NCI-H345 treated with DMSO at 0.1 percent for 48 hours (cell line): ENCODE measurements at regions not wholly inside any gene's neighbourhood (a gene's known extent, or its start where the extent isn't known, plus 50 kb on each side); places are given as distances from the start of the nearest gene placed in this dataset.
A peak's percentile ranks its signal among the peaks of the same experiment; 100 is the strongest.
"Not testable (repeated sequence)": the region's sequence is repeated elsewhere in the genome, so short reads cannot be mapped to it uniquely, and the experiment has no call there.

Experiments used
- DNase-seq: peaks from one replicate; lab custom pipeline; 2025; ENCODE audit not compliant: unreplicated experiment; lab: John Stamatoyannopoulos, UW

DNA sequence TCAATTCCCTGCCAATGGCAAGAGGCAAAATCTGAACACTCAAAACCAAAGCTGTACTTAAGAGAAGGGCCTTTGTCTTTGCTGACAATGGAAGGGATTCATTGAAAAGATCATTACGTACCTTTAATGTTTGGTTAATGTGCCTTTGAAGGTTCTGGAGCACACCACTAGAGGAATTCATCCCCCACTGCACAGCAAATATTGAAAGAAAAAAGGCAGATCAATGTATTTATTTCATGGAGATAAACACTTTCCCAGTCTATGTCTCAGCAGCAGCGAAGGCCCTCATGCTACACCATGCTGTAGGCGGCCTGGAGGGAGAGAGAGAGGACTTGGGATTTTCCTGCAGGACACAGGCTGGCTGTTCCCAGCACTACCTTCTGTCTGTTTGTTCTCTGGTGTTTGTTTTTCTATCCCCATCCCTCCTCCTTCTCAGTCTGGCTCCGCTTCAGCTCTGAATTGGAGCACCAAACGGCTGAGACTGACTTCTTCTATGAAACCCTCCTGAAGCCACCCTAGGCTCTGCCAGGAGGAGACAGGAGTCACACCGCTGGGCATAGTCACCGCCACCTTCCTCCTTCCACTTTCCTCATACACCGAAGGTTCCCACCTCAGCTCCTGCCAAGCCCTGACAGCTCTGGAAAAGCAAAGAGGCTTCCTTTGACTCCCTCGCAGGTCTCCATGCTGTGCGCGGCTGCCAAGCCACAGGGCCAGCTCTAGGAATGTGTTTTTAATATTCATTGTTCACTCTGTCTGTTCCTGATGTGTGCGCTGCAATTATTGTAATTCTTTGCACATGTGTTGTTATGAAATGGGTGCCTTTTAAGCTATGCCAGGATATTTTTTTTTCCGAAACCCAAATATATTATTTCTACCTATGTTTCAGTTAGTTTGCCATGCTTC lies 301.5 kb downstream of the FZD1 start:
- DNase-seq: peak; percentile 60

DNA sequence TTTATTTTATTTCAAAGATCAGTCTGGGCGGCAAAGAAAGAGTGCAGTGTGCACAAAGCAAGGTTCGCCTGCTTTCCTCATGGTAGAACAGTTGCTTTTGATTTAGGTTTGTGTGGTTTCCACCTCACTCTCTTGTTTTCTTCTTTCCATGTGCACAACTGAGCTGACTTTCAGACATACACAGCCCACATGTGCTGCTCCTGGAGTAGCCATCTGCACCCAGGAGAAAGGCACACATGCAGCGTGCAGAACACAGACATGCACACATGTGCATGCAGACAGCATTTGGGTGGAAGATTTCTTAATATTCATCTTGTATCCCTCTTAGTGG lies 302.1 kb downstream of the FZD1 start:
- DNase-seq: no peak

DNA sequence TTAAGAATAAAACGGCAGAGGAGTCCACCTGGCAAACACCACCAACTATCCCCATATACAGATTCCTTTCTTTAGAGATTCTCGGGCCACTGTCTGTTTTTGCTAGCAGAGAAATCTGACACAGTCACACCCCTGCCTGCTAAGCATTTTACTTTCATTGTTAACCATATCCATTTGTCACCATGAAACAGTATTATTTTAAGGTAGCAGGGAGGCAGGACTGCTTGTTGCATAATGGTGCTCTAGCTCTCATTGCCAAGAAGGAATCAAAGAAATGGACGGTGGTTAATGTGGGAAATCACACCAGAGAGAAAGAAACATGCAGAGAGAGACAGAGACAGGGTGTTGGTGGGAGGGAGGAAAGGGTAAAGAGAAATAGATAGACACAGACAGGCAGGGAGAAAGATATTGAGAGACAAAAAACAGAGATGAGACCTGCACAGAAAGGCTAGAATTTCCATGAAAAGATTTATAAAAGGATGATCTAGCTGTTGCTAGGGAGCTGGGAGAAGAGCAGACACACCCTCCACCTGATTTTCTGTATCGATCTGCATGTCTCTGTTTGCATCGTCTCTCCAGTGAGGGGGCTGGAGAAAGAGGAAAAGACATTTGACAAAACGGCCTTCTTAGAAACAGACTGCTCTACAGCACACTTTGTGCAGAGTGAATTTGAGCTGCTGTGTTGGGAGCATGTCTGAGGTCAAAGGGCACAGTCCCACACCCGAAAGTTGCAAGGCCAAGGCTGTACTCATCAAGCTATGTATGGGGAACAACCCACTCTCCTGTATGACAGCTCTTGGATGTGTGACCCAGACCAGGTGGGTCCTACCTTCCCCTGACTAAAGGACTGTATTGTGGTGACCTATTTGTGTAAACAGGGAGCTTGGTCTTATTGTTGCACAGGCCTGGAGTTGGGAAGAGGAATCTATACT lies 303.1 kb downstream of the FZD1 start:
- DNase-seq: no peak

DNA sequence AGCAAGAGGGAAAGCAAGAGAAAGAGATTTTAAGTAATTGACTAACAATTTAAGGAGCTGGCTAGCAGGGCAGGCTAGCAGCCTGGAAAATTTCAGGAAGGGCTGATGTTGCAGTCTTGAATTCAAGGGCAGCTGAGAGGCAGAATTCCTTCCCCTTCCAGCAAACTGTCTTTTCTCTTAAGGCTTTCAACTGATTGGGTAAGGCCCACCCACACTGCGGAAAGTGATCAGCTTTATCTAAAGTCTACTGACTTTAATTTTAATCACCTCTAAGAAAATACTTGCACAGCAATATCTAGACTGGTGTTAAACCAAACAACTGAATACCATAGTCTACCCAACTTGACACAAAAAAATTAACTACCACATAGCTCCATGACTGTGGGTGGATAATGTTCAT lies 303.9 kb downstream of the FZD1 start:
- DNase-seq: no peak

DNA sequence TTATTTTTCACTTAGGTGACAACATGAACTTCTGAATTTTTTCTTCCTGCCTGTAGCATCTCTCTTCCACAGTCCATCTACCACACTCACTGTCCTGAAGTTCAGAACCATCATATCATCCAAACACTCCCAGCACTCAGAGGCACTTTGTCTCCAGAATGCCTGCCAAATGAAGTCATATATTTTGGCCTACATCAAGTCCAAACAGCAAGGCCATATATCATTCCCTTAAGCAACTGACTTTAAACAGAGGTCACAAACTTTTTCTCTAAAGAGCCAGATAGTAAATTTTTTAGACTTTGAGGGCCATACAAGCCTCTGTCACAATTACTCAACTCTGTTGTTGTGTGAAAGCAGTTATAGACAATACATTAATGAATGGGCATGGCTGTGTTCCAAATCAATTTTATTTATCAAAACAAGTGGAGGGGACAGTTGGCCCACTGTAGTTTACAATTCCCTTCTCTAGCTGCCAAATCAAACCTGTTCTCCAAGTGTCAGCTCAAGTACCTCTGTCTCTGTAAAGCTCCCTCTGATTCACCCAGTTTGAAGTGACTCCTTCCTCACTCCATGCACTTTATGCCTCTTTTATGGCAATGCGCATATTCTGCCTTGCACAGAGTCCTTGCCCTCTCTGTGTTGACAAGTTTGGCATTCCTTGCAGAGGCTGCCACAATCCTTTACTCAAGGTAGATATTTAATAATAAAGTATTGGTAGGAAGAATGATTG lies 305.7 kb downstream of the FZD1 start:
- peak; percentile 48 for DNase-seq

DNA sequence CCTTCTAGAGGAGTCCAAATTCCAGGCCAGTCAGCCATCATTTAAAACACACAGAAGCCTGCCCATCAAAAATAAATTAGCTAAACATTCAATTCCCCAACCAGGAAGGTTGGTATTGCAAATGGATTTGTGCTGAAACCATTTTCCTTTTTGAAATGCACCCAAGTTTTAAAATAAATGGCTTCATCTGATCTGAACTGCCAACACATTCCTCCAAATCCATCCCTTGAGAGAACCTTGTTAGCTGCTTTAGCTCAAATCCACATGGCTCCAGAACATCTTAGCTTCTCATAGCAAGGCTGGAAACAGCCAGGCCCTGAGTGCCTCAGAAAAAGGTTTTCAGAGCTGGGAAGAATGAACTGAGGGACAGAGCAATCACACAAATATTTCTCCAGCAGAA lies 306.3 kb downstream of the FZD1 start:
- no peak for DNase-seq

DNA sequence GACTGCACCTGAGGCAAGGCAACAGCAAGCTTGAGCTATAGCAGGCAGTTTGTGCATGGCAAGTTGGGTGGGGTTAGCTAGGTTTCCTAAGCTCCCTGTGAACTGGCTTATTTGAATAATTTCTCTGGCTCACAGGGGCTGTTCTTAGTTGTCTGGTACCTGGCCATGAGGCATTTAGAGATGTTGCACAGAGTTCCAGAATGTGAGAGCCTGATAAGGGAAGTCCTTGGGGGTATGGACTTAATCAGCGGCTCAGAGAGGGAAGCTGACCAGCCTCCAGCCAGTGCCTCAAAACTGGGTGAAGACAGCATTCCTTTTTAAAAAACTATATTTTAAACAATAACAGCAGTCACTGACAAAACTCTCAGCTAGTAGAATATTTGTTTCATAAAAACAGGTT lies 307.4 kb downstream of the FZD1 start:
- DNase-seq: no peak

DNA sequence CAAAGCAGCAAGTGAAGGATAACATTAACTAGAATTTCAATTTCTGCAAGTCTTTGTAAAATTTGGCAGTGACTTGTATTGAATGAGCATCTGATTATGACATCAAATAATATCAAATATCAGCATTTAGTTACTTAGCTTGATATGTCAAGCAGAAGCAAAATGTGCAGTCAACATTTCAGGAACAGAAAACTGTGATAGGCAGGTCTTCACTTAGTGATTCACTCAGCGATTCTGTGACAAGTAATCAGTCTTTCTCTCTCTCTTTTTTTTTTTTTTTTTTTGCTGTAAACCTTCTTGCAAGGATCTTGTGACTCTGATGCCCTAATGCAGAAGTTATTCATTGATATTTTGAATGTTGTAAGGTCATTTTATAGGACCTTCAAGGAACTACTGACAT lies 307.1 kb downstream of the MTERF1 start:
- no peak for DNase-seq

DNA sequence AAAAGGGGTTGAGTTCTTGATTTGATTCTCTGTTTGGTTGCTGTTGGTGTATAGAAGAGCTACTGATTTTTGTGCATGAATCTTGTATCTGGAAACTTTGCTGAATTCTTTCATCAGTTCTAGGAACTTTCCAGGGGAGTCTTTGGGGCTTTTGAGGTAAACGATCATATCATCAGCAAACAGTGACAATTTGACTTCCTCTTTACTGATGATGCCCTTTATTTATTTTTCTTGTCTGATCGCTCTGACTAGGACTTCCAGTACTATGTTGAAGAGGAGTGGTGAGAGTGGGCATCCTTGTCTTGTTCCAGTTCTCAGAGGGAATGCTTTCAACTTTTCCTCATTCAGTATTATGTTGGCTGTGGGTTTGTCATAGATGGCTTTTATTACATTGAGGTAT lies 304.0 kb downstream of the MTERF1 start:
- not testable (repeated sequence) for DNase-seq

DNA sequence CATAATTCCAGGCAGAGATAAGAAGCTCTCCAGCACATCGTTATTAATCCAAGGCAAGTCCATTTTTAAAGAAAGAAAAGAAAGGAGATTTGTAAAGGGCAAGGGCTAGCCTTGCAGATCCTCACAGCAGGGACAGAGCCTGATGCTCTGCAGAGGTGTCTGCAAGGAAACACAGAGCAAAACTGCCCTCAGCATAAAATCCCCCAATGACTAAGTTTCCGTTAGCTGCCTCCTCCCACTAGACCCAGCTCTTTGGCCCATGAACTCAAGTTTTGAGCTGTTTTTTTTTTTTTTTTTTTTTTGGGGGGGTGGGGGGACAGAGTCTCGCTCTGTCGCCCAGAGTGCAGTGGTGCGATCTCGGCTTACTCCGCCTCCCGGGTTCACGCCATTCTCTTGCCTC lies 300.7 kb downstream of the MTERF1 start:
- DNase-seq: no peak

DNA sequence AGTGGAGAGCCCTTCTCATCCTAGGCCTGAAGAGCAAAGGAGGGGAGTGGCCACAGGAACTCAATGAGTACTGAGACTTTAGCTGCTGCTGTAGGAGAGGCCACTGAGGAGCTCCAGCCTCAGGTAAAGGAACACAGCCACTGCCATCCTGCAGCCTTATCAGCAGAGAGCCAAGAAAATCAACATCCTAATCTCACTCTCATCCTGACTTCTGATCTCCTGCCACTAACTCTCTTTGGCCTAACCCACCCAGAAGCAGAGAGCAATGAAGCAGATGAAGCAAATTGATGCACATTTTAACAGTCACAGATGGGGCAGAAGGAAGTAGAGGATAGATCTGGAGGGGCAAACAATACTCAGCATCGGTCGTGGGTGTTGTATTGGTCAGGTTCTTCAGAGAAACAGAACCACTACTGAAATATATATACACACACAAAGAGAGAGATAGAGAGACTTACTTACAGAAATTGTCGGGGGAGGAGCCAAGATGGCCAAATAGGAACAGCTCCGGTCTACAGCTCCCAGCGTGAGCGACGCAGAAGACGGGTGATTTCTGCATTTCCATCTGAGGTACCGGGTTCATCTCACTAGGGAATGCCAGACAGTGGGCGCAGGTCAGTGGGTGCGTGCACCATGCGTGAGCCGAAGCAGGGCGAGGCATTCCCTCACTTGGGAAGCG lies 297.6 kb downstream of the MTERF1 start:
- no peak for DNase-seq

DNA sequence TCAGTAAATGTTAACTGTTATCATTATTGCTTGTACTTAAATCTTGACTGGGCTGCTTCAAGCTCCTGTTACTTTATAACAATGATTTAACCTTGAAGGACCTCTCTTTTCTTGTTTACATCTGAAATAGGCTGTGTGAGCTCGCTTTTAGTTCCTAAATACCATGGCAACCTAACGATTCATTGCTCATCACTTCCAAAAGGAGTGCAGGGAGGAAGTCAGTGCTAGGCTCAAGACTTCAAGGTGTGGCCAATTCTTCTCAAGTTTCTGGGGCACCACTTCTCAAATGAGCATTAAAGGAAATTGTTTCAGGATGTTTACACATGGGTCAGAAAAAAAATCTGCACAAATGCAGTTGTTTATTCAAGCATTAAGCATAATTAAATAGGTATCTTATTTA lies 284.2 kb downstream of the MTERF1 start:
- no peak for DNase-seq

DNA sequence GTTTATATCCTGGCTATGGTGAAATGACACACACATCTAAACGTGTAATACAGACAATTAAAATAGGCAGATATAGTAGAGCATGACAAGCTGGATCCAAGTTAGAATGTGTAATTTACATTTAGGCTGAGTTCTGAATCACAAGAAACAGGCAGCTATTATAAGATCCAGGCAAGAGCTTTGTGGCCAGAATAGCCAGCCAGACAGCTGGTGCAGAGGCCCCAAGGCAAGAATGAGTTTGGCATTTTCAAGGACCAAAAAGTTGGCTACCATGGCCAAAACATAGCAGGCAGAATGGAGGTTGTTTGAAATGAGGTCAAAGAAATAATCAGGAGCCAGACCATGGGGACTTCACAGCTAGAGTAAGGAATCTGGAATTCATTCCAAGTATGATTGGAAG lies 281.7 kb downstream of the MTERF1 start:
- no peak for DNase-seq

DNA sequence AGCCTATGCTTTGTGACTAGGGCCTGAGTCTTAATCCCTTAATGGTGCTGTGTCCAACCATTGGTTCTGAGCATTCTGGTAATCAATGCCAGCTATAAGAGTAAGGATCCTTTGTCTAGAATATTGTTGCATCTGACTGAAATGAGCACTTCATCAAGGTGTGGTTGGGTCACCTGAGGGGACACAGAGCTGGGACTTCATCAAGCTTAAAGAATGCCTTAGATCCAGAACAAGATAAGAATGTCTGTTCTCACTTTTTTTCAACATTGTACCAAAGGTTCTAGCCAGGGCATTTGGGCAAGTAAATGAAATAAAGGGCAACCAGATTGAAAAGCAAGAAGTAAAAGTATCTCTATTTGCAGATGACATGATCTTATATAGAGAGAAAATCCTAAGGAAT lies 280.4 kb downstream of the MTERF1 start:
- no peak for DNase-seq

DNA sequence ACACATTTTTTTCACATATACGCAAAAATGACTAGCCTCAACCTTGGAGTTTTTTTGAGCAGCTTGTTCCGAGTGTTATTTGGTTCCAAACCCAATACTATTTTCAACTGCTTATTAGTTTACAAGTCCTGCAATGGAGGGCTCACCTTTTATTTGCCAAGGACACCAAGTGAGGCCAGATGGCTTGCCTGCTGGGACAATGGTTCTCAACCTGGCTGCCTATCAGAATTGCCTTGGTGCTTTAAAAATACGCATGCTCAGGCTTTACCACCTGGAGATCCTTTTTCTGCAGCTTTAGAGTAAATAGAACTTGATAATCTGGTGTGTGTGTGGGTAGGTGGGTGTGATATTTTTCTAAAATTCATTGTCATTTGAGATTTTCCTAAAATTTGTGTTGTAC lies 276.8 kb downstream of the MTERF1 start:
- DNase-seq: no peak

DNA sequence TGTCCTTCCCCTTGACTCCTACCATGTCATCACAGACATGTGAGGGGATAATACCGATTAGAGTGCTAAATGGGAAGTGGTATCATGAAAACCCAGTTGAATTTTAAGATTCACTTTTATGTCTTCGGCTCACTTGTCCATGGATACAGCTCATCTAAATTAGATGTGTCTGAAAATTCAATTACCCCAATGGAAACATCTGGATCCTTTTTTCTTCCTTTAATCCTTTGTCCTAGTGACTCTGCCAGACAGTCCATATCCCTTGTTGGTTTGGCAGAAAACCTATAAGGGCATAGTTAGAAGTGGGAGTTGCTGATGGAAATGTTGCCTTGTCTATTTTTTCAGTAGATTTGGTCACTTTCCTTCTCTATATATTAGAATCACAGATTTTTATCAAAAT lies 271.9 kb downstream of the MTERF1 start:
- DNase-seq: no peak

DNA sequence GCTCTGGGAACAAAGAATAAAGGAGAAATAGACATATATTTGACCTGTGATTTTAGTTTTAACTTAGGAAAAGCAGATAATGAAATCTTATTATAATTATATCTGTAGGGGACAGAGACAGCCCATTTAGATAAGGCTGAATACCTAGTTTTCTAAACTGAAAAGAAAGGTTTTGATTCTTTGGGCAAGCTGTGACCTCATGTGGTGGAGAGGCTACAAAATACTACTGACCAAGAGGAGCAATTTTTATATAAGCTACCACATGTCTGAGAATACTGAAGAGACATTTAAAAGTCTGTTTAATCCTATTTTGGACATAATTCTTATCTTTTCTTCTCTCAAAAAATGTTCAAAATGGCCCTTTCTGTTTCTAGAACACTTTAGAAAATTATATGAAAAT lies 271.0 kb downstream of the MTERF1 start:
- no peak for DNase-seq

DNA sequence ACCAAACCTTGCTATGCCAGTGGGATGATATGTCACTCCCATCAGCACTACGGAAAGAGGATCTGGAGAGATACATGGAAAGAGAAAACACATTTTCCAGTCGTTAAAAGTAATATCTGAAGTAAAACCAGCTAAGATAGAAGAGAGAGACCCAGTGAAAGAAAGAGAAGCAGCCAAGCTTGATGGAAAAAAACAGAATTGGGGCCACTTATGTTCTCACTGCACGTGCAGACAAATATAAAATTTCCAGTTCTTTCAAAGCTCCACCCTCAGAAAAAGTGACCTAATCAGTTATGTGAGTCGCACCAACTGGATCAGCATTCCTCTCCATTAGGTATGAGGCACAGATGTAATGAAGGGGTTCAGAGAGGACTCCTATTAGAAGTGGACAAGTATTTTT lies 266.1 kb downstream of the MTERF1 start:
- DNase-seq: no peak

DNA sequence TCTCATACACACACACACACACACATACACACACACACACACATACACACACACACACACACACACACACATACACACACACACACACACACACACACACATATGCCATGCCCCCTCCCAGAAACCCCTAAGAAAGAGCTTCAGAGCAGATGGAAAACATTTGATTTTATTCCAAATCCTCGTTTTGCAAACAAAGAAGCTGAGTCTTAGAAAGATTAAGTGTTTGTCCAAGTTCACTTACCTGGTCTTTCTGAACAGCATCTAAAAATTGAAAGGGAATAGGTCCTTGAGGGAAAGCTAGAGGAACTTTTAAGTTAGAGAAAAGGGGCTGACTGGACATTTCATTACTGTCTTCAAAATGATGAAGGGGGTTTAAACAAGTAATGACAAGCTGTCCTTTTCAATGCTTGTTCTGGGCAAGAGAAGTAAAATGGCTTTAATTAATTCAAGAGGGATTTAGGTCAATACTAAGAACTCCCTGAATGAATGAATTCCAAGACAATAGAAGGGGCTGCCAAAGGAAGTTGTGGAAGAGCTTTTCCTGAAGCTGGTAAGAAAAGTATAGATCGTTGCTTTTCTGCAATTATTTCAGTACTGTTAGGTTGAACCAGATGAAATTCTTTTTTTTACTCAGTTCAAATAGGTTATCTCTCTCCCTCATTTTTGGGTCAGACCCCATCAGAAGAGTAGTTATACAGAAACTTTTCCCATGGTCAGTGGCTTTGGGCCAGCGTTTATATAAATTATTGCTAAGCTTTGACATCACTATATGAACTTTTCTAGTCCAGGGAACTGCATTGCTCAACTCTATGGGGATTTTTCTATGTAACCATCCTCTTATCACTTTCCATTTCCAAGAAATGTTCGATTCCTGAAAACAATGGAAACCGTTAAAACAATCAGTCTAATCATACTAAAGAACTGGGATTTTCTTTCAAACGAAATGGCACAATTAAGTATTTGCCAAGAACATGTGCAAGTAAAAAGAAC lies 261.4 kb downstream of the MTERF1 start:
- no peak for DNase-seq

DNA sequence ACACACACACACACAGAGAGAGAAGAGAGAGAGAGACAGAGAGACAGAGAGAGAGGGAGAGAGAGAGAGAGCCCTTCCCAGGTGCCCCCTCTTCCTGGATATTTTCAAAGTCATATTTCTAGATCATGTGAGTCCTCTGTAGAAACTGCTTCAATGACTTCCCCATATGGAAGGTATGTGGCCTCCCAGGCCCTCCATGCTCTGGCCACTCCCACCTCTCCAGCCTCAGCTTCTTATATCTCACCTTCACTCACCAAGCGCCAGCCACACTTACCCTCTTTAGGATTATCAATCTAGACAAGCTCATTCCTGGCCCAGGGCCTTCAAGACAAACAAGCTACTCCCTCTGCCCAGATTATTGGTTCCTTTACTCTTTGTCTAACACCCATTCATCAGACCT lies 259.7 kb downstream of the MTERF1 start:
- no peak for DNase-seq
